HEK293T (cell line): ENCODE measurements at regions not wholly inside any gene's neighbourhood (a gene's known extent, or its start where the extent isn't known, plus 50 kb on each side); places are given as distances from the start of the nearest gene placed in this dataset.

Experiments
- HDGF ChIP-seq: fragments of 450-650 bp; IDR thresholded peaks from 2 replicates; pipeline ENCODE4 v1.6.1; 2017; ENCODE audit warnings: antibody characterized with exemption, borderline replicate concordance
- NFRKB ChIP-seq: fragments of 450-650 bp; IDR thresholded peaks from 2 replicates; pipeline ENCODE4 v1.6.1; 2016; ENCODE audit warnings: mild to moderate bottlenecking, moderate library complexity

GRCh38 chr17:72471296-72471695, 350.5 kb downstream of the SOX9 start:
- no peak for TF ChIP-seq HDGF
- TF ChIP-seq NFRKB = no peak
